ENCODE measurements at regions not wholly inside any gene's neighbourhood (a gene's known extent, or its start where the extent isn't known, plus 50 kb on each side); places are given as distances from the start of the nearest gene placed in this dataset.

DNA sequence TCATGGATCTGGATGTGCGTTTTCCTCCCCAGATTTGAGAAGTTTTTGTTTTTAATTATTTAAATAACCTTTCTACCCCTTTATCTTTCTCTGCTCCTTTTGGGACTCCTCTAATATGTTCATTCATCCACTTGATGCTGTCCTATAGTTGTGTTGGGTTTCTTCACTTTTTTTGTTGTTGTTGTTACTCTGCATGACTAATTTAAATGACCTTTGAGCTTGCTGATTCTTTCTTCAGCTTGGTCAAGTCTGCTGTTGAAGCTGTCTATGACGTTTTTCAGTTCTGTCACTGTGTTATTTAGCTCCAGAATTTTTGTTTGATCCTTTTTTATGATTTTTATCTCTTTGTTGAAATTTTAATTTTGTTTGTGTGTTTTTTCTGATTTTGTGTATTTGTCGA is 463.6 kb upstream of the ALCAM start:
- DNase-seq (ENCODE audit: low read depth in 1 of 2, low spot score in 1 of 2) = no peak
- no peak for ATAC-seq
- Histone ChIP-seq H3K4me1 (no peaks in the 10 kb centered on the region), H3K4me3 (no peak overlapping the region), H3K4me2 (no peak overlapping the region), H3K27ac (no peak overlapping the region), H3K9me3 (no peaks in the 10 kb centered on the region; the same call in 2 of the 3 replicates)
- no peak for TF ChIP-seq EHF (CRISPR knock-in tag; IDR thresholded peaks at IDR 0.05)
- no peak for TF ChIP-seq MAZ (IDR thresholded peaks at IDR 0.05; ENCODE audit: borderline replicate concordance, low read depth, low read length)
- TF ChIP-seq FOXS1 (CRISPR knock-in tag; IDR thresholded peaks at IDR 0.05) = no peak
- no peak for TF ChIP-seq EHMT2 (IDR thresholded peaks at IDR 0.05; ENCODE audit: low read depth)
- TF ChIP-seq CEBPB (IDR thresholded peaks at IDR 0.05) = no peak
- TF ChIP-seq ZFP36 (IDR thresholded peaks at IDR 0.05; ENCODE audit: borderline replicate concordance, partially characterized antibody) = no peak
- TF ChIP-seq RAD21 (conservative IDR thresholded peaks at IDR 0.05 in 1 of 2, IDR thresholded peaks at IDR 0.05 in 1 of 2) = no peak
- TF ChIP-seq, protein P1, sequence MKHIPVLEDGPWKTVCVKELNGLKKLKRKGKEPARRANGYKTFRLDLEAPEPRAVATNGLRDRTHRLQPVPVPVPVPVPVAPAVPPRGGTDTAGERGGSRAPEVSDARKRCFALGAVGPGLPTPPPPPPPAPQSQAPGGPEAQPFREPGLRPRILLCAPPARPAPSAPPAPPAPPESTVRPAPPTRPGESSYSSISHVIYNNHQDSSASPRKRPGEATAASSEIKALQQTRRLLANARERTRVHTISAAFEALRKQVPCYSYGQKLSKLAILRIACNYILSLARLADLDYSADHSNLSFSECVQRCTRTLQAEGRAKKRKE (CRISPR knock-in tag; IDR thresholded peaks at IDR 0.05; ENCODE audit: low read depth) = no peak
- no peak for FAIRE-seq
- POLR2A ChIA-PET = no interaction called here
- 26% methylated on average over 3 of the region's 3 CpGs for WGBS (ENCODE audit: missing lambda C conversion rate)
- CTCF ChIA-PET = no interaction called here

DNA sequence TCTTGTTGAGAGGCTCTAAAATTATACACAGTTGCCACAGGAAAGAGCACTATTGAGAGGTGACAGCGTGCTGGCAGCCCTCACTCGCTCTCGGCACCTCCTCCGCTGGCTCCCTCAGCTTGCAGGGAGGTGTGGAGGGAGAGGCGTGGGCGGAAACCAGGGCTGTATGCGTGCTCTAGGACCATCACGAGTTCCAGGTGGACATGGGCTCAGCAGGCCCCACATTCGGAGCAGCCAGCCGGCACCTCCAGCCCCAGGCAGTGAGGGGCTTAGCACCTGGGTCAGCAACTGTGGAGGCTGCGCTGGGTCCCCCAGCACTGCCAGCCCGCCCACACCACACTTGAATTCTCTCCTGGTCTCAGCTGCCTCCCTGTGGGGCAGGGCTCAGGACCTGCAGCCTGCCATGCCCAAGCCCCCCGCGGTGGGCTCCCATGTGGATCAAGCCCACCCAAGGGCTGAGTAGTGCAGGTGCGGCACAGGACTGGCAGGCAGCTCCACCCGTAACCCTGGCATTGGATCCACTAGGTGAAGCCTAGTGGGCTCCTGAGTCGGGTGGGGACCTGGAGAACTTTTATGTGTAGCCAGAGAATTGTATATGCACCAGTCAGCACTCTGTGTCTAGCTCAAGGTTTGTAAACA is 460.6 kb upstream of the ALCAM start:
- ChIA-PET CTCF (interaction anchor here (0.6 kb wide), 1 partner anchor 323 kb away, joined by 3 read pairs; no protein-coding TSS in a partner anchor), POLR2A (no interaction called here)
- no peaks in the 10 kb centered on the region; the same call in 2 of the 3 replicates for H3K9me3 ChIP-seq
- H3K4me3 ChIP-seq = no peak overlapping the region
- H3K4me2 ChIP-seq = no peak overlapping the region
- no peak for FAIRE-seq
- TF ChIP-seq BHLHE40 (IDR thresholded peaks at IDR 0.05; ENCODE audit: low read depth, low read length) (no peak), SMC3 (IDR thresholded peaks at IDR 0.05) (no peak), RARB (CRISPR knock-in tag; IDR thresholded peaks at IDR 0.05) (no peak), CHD2 (IDR thresholded peaks at IDR 0.05; ENCODE audit: low read length, partially characterized antibody) (no peak), NPAS2 (CRISPR knock-in tag; IDR thresholded peaks at IDR 0.05; ENCODE audit: borderline replicate concordance) (no peak), HOXB5 (CRISPR knock-in tag; IDR thresholded peaks at IDR 0.05) (no peak), RAD21 (conservative IDR thresholded peaks at IDR 0.05 in 1 of 2, IDR thresholded peaks at IDR 0.05 in 1 of 2) (no peak), ZC3H11A (IDR thresholded peaks at IDR 0.05) (no peak), ESRRA (IDR thresholded peaks at IDR 0.05; ENCODE audit: borderline replicate concordance, low read length) (no peak), TP53 (CRISPR knock-in tag; IDR thresholded peaks at IDR 0.05) (no peak), HDAC2 (IDR thresholded peaks at IDR 0.05) (no peak), HOXA7 (CRISPR knock-in tag; IDR thresholded peaks at IDR 0.05) (no peak), FOSL2 (IDR thresholded peaks at IDR 0.05) (no peak), FOSL2 (CRISPR knock-in tag; IDR thresholded peaks at IDR 0.05) (no peak)
- TF ChIP-seq, protein P2, sequence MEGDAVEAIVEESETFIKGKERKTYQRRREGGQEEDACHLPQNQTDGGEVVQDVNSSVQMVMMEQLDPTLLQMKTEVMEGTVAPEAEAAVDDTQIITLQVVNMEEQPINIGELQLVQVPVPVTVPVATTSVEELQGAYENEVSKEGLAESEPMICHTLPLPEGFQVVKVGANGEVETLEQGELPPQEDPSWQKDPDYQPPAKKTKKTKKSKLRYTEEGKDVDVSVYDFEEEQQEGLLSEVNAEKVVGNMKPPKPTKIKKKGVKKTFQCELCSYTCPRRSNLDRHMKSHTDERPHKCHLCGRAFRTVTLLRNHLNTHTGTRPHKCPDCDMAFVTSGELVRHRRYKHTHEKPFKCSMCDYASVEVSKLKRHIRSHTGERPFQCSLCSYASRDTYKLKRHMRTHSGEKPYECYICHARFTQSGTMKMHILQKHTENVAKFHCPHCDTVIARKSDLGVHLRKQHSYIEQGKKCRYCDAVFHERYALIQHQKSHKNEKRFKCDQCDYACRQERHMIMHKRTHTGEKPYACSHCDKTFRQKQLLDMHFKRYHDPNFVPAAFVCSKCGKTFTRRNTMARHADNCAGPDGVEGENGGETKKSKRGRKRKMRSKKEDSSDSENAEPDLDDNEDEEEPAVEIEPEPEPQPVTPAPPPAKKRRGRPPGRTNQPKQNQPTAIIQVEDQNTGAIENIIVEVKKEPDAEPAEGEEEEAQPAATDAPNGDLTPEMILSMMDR (IDR thresholded peaks at IDR 0.05) = no peak
- TF ChIP-seq, protein P3, sequence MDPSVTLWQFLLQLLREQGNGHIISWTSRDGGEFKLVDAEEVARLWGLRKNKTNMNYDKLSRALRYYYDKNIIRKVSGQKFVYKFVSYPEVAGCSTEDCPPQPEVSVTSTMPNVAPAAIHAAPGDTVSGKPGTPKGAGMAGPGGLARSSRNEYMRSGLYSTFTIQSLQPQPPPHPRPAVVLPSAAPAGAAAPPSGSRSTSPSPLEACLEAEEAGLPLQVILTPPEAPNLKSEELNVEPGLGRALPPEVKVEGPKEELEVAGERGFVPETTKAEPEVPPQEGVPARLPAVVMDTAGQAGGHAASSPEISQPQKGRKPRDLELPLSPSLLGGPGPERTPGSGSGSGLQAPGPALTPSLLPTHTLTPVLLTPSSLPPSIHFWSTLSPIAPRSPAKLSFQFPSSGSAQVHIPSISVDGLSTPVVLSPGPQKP (IDR thresholded peaks at IDR 0.05; ENCODE audit: low read depth, low read length) = no peak
- TF ChIP-seq, protein P4, sequence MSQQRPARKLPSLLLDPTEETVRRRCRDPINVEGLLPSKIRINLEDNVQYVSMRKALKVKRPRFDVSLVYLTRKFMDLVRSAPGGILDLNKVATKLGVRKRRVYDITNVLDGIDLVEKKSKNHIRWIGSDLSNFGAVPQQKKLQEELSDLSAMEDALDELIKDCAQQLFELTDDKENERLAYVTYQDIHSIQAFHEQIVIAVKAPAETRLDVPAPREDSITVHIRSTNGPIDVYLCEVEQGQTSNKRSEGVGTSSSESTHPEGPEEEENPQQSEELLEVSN (IDR thresholded peaks at IDR 0.05; ENCODE audit: borderline replicate concordance, low read depth) = no peak
- TF ChIP-seq, protein P5, sequence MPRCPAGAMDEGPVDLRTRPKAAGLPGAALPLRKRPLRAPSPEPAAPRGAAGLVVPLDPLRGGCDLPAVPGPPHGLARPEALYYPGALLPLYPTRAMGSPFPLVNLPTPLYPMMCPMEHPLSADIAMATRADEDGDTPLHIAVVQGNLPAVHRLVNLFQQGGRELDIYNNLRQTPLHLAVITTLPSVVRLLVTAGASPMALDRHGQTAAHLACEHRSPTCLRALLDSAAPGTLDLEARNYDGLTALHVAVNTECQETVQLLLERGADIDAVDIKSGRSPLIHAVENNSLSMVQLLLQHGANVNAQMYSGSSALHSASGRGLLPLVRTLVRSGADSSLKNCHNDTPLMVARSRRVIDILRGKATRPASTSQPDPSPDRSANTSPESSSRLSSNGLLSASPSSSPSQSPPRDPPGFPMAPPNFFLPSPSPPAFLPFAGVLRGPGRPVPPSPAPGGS (IDR thresholded peaks at IDR 0.05) = no peak
- TF ChIP-seq, protein P6, sequence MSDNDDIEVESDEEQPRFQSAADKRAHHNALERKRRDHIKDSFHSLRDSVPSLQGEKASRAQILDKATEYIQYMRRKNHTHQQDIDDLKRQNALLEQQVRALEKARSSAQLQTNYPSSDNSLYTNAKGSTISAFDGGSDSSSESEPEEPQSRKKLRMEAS (IDR thresholded peaks at IDR 0.05) = no peak
- no peak overlapping the region for H3K27ac ChIP-seq
- no peak for ATAC-seq
- H3K4me1 ChIP-seq = no peaks in the 10 kb centered on the region
- no peak for DNase-seq (ENCODE audit: low read depth in 1 of 2, low spot score in 1 of 2)
- 67% methylated on average over 12 of the region's 17 CpGs for WGBS (ENCODE audit: missing lambda C conversion rate)

Measured in A549 (cell line).